Superior temporal gyrus (tissue), 1 donor: ENCODE measurements at regions not wholly inside any gene's neighbourhood (a gene's known extent, or its start where the extent isn't known, plus 50 kb on each side); places are given as distances from the start of the nearest gene placed in this dataset.
A peak's percentile ranks its signal among the peaks of the same experiment; 100 is the strongest.

Experiments used
- DNase-seq: peaks from one replicate; pipeline ENCODE4 v3.0.0-alpha.2; 2016; ENCODE audit errors: extremely low spot score

- DNase-seq = no peak
Observed at GRCh38 chr1:208419746-208420420, 175.7 kb upstream of the PLXNA2 start.

DNA sequence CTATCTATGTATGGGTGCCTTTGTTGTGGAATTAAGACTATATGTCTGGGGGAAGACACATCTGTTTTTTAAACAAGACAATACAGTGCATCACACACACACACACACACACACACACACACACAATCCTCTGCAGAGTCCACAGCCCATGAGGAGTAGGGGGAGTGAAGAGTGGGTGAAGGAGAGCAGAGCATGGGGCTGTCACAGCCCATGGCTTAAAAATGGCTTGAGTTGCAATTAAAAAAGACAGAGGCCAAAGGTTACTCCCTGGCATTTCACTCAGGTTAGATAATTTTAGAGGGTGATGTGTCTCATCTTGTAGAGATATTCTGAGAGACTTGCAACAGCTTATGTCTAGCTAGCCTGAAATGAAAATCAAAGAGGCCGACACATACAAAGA is 176.5 kb upstream of the PLXNA2 start:
- no peak for DNase-seq

- DNase-seq = no peak
Observed at GRCh38 chr1:208421486-208421885, 177.3 kb upstream of the PLXNA2 start.

GRCh38 chr1:208423526-208423925 is 179.3 kb upstream of the PLXNA2 start:
- DNase-seq = no peak

DNA sequence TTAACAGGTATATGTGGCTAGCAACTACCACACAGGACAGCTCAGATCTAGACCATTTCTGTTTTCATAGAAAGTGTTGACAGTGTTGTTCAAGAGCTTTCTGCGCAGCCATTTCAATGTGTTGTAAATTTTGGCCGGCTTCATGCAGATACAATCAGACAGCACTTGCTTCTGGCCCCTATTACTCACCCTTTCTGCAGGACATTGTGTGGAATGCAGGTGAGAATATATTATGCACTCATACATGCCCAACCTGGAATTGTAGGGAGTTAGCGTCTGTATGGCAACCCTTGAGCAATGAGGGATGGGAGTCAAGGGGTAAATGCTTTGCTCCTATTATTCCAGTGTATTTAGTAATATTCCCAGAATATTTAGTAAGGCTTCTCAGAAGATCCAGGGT is 180.9 kb upstream of the PLXNA2 start:
- DNase-seq = no peak

DNA sequence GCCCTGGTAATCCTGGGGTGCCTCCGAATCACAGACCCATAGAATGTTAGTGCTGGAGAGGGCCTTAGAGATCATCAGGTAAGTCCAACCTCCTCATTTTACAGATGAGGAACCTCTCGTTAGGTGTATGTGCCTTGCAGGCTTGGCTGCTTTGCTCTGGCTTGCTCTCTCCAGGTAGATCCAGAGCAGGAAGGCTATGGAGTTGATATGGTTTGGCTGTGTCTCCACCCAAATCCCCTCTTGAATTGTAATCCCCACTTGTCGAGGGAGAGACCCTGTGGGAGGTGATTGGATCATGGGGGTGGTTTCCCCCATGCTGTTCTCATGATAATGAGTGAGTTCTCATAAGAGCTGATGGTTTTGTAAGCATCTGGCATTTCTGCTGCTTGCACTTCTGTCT is 186.0 kb upstream of the PLXNA2 start:
- no peak for DNase-seq

DNA sequence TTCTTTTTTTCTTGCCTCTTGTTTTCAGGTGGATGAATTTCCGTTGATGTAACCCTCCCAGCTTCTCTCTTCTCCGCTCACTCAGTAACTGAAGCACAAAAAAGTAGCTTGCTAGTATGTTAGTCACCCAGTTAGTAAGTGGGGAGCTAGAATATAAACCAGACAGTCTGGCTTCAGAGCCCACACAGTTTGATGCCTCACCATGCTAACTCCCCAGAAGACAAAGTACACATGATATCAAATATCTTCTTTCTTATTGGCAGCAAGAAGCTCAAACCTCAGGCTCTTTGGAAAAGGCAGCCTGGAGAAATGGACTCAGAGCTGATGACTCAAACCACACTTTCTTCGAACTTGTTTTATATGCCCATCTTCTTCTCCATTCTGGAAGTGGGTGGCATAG is 187.5 kb upstream of the PLXNA2 start:
- no peak for DNase-seq

GRCh38 chr1:208432346-208432745 is 188.2 kb upstream of the PLXNA2 start:
- no peak for DNase-seq

GRCh38 chr1:208433086-208433485 is 188.9 kb upstream of the PLXNA2 start:
- no peak for DNase-seq

- DNase-seq = no peak
Observed at GRCh38 chr1:208433971-208434370, 189.8 kb upstream of the PLXNA2 start.

- DNase-seq = no peak
Observed at GRCh38 chr1:208437401-208437800, 193.2 kb upstream of the PLXNA2 start.

GRCh38 chr1:208438112-208438699 is 194.0 kb upstream of the PLXNA2 start:
- DNase-seq = no peak

- no peak for DNase-seq
Observed at GRCh38 chr1:208445758-208446203, 201.6 kb upstream of the PLXNA2 start.

GRCh38 chr1:208446271-208446691 is 202.1 kb upstream of the PLXNA2 start:
- no peak for DNase-seq

- no peak for DNase-seq
Observed at GRCh38 chr1:208448425-208448824, 204.2 kb upstream of the PLXNA2 start.

DNA sequence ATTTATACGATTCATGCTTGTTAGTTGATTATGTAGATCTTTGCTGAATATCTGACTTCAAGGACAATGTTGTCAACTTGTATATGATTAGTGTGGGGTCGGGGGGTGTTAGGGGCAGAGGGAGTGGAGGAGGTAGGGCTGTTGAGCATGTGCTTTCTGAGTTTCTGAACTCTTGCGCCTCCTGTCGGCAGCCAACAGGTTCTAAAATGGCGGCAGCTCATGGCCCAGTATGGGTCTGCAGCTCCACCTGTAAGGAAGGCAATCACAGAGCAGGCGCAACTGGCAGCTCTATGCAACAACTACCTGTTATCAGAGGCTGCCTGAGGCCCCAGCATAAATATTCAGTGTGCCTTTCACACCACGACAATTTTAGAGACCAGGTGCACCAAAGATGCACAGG is 205.8 kb upstream of the PLXNA2 start:
- DNase-seq = no peak

DNA sequence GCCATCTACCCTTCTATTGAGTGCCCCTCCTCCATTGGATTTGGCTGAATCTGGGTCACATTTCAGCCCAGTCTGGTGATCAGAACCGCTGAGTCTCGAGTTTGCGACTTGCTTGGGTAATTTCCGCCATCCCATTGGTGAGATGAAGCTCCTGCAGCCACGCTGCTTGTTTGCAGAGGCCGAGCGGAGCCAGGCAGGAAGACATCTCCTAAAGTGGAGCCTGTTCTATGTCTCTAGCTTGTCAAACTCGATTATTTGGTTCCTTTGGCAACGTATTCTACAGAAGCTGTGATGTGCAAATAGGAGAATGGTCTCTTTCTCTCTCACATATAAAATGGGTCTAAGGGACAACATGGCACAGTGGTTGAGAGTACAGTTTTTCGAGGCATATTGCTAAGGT is 206.8 kb upstream of the PLXNA2 start:
- no peak for DNase-seq

DNA sequence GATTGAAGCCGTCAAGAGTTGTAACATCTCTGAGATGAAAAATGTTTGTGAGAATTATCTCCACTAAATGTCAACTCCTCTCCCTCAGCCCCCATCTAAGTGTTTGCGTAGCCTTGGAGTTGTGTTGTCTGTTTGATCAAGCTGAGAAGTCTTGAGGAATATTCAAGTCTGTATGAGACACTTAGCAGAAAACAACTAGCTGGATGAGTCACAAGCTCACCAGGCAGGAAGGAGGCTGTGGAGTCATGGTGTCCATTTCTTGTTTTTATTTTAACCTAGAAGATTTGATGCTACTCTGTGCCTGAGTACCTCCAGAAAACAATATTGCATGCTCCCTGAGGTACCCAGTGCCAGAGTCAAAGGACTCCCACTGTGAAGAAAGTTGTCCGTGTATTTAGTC is 211.6 kb upstream of the PLXNA2 start:
- DNase-seq = peak; percentile 22

GRCh38 chr1:208456487-208456886 is 212.3 kb upstream of the PLXNA2 start:
- DNase-seq = no peak

- no peak for DNase-seq
Observed at GRCh38 chr1:208460823-208461222, 216.6 kb upstream of the PLXNA2 start.

DNA sequence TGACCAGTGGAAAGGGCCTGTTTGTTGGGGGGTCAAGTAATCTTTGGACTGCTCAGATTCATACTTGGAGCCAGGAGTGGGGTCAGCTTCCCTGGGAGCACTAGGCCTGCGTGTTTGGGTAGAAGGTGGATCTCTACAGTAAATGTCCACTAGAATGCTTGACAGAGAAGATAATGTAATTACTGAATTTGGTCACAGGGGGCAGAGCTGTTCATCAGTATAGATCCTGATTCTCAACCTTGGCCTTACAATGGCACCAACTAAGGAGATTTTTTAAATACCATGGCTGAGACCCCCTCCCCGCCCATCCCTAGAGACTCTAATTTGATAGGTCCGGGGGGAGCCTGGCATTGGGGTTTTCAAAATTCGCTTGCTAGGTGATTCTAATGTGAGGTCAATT is 217.5 kb upstream of the PLXNA2 start:
- DNase-seq = no peak

DNA sequence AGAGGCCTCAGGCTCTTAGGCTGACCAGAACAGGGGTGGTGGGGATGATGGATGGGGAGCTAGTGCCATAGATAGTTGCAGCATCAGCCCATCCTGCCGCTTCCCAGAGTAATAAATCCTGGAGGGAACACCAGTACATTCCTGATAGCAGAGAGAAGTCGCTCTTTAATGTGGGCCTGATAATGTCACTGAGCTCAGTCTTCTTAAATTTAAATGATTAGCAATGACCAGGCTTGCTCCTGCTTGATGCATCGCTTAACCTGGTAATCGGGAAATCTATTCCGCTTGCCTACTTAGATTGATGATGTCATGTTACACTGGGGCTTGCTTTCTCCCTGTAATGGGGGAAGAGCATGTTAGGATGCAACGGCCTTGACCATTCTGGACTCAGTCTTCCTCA is 218.6 kb upstream of the PLXNA2 start:
- DNase-seq = no peak

- DNase-seq = no peak
Observed at GRCh38 chr1:208465266-208465665, 221.1 kb upstream of the PLXNA2 start.
